ENCODE measurements at regions not wholly inside any gene's neighbourhood (a gene's known extent, or its start where the extent isn't known, plus 50 kb on each side); places are given as distances from the start of the nearest gene placed in this dataset.

DNA sequence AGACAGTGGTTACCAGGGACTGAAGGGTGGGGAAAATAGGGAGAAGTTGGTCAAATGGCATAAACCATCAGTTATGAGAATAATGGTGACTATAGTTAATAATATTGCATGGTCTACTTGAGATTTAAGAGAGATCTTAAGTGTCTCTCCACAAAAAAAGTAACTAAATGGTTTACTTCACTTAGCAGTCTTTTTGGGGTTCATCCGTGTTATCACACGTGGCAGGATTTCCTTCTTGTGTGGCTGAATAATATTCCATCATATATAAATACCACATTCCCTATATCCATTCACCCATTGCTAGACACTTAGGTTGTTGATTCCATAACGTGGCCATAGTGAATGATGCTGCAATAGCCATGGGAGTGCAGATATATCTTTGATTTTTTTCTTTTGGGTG, 967.0 kb downstream of the UQCRFS1 start:
- no peaks in the 10 kb centered on the region for H3K36me3 ChIP-seq (ENCODE audit: control insufficient read depth, insufficient read depth, low read length)
- no peak overlapping the region for H3K4me3 ChIP-seq (ENCODE audit: low read depth, low read length)
- FAIRE-seq (no peak), DNase-seq (ENCODE audit: low read depth) (no peak)
- H3K27me3 ChIP-seq (ENCODE audit: control insufficient read depth, insufficient read depth, low read length): no peaks in the 10 kb centered on the region
- TF ChIP-seq, protein P1, sequence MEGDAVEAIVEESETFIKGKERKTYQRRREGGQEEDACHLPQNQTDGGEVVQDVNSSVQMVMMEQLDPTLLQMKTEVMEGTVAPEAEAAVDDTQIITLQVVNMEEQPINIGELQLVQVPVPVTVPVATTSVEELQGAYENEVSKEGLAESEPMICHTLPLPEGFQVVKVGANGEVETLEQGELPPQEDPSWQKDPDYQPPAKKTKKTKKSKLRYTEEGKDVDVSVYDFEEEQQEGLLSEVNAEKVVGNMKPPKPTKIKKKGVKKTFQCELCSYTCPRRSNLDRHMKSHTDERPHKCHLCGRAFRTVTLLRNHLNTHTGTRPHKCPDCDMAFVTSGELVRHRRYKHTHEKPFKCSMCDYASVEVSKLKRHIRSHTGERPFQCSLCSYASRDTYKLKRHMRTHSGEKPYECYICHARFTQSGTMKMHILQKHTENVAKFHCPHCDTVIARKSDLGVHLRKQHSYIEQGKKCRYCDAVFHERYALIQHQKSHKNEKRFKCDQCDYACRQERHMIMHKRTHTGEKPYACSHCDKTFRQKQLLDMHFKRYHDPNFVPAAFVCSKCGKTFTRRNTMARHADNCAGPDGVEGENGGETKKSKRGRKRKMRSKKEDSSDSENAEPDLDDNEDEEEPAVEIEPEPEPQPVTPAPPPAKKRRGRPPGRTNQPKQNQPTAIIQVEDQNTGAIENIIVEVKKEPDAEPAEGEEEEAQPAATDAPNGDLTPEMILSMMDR (IDR thresholded peaks at IDR 0.05; ENCODE audit: insufficient read depth, low read length, severe bottlenecking): no peak

DNA sequence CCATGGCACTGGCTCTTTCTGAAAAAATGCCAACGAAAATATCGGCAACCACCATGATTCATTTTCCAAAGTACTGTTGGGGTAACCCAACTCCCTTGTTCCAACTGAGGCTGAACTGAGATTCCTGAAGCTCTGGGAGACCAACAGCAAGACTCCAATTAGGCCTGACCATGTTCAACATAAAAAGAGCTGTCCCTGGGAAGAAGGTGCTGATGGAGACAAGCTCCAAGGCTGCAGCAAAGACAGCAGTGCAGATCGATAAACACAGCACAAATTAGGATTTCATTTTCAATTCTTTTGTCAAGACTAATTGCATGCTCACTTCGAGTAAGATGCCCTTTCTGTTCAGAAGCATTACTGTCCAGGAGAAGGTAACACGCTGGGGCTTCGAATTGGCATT, 968.0 kb downstream of the UQCRFS1 start:
- H3K27me3 ChIP-seq (ENCODE audit: control insufficient read depth, insufficient read depth, low read length): no peaks in the 10 kb centered on the region
- no peak for FAIRE-seq
- no peak for DNase-seq (ENCODE audit: low read depth)
- H3K4me3 ChIP-seq (ENCODE audit: low read depth, low read length): no peak overlapping the region
- TF ChIP-seq, protein P1 (IDR thresholded peaks at IDR 0.05; ENCODE audit: insufficient read depth, low read length, severe bottlenecking): no peak
- H3K36me3 ChIP-seq (ENCODE audit: control insufficient read depth, insufficient read depth, low read length): no peaks in the 10 kb centered on the region

DNA sequence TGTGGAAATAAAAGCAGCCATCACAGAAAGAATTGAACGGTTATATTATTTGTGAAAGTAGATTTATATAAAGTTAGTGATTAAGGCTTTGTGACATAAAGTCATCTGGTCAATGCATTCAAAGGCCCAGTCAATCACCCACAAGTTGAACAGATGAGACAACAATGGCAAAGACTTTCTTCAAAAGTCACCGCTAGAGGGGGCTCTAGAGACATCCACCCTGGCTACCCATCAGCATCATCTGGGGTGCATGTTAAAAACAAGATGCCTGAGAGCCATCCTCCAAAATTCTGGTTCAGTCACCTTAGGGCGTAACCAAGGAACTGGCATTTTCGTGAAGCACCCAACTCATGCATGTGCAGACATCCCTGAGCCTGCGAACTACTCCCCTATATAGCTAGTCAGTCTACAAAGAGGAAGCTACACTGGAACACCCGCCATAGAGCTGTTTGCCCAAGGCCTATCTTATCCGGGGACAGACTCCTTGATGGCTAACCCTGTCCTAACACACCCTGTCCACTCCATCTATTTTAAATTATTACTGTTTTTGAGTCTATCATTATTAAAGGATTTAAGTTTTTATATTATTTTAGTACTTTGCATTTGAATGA, 970.5 kb downstream of the UQCRFS1 start:
- TF ChIP-seq, protein P1 (IDR thresholded peaks at IDR 0.05; ENCODE audit: insufficient read depth, low read length, severe bottlenecking): no peak
- Histone ChIP-seq H3K36me3 (ENCODE audit: control insufficient read depth, insufficient read depth, low read length) (no peaks in the 10 kb centered on the region), H3K4me3 (ENCODE audit: low read depth, low read length) (no peak overlapping the region), H3K27me3 (ENCODE audit: control insufficient read depth, insufficient read depth, low read length) (no peaks in the 10 kb centered on the region)
- FAIRE-seq (no peak), DNase-seq (ENCODE audit: low read depth) (peak; percentile 0)

DNA sequence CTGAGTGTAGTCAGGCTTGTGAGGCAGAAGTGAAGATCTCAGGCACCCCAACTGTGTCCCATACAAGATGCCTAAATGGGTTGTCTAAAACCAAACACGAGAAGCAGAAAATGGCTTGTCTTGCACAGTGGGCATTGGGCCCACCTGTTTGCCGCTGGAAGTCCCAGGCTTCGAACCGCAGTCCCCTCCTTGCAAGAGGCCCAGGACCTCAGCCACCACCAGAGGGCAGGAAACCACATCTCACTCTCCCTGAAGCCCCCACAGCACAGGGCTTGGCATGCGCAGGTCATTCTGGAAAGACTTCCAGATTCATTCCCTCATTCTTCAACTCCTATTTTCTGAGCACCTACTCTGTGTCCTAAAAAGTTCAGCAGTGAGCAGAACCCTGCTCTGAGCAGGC, 973.7 kb downstream of the UQCRFS1 start:
- no peak for FAIRE-seq
- no peak overlapping the region for H3K4me3 ChIP-seq (ENCODE audit: low read depth, low read length)
- no peaks in the 10 kb centered on the region for H3K27me3 ChIP-seq (ENCODE audit: control insufficient read depth, insufficient read depth, low read length)
- TF ChIP-seq, protein P1 (IDR thresholded peaks at IDR 0.05; ENCODE audit: insufficient read depth, low read length, severe bottlenecking): no peak
- no peak for DNase-seq (ENCODE audit: low read depth)
- no peaks in the 10 kb centered on the region for H3K36me3 ChIP-seq (ENCODE audit: control insufficient read depth, insufficient read depth, low read length)

DNA sequence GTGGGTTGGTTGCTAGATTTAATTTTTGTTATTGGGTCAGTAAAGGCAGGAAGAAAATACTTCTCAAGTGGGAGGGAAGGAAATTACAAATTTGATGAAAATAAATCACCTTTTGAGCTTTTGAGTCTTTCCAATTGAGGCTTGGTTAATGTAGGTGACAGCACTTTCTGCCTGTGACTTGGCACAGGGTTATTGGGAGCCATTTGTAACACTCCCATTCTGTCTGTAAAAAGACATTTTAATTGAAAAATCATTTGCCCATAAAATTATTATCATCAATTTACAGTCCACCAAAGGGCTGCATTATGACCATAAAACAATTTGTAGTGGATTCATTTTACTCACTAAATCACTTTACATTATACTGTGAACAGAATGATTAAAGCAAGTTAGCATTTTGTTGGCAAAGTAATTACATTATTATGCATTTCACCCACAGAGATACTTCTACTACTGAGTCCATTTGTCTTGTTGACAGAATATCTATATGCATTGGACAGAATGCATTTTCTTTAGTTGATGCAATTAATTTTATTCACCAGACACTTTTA, 974.6 kb downstream of the UQCRFS1 start:
- H3K27me3 ChIP-seq (ENCODE audit: control insufficient read depth, insufficient read depth, low read length): no peaks in the 10 kb centered on the region
- DNase-seq (ENCODE audit: low read depth): no peak
- TF ChIP-seq, protein P1 (IDR thresholded peaks at IDR 0.05; ENCODE audit: insufficient read depth, low read length, severe bottlenecking): no peak
- no peaks in the 10 kb centered on the region for H3K36me3 ChIP-seq (ENCODE audit: control insufficient read depth, insufficient read depth, low read length)
- no peak for FAIRE-seq
- H3K4me3 ChIP-seq (ENCODE audit: low read depth, low read length): no peak overlapping the region

DNA sequence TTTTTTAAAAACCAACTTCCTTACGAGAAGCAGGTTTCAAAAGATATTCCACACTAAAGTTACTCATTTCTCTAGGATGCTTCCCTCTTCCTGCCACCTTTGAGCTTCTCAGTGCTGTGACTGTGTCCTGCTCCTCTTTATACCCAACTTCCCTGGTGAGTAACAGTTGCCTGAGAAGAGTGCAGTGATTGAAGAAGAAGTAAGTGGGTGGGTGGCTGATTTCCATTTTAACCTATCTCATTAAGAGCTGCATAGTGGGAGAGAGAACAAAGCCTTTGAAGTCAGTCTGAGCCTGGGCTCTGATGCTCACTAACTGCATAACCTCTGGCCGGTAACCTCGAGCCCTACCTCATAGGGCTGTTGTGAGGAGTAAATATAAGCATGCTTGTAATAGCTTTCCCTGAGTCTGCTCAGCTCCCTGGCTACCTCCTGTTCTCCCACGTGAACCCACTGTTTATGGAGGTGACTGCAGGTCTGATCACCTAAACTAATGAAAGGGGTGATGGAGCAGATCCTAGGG, 977.3 kb downstream of the UQCRFS1 start:
- DNase-seq (ENCODE audit: low read depth): no peak

More for the DNA sequence above, 977.3 kb downstream of the UQCRFS1 start:
- Histone ChIP-seq H3K4me3 (ENCODE audit: low read depth, low read length) (no peak overlapping the region), H3K36me3 (ENCODE audit: control insufficient read depth, insufficient read depth, low read length) (no peaks in the 10 kb centered on the region), H3K27me3 (ENCODE audit: control insufficient read depth, insufficient read depth, low read length) (no peaks in the 10 kb centered on the region)
- FAIRE-seq: no peak
- TF ChIP-seq, protein P1 (IDR thresholded peaks at IDR 0.05; ENCODE audit: insufficient read depth, low read length, severe bottlenecking): no peak

Data from bronchial epithelial cell (primary cell).